Jurkat, Clone E6-1 (cell line): ENCODE measurements at regions not wholly inside any gene's neighbourhood (a gene's known extent, or its start where the extent isn't known, plus 50 kb on each side); places are given as distances from the start of the nearest gene placed in this dataset.

Experiments
- DNase-seq: peaks from one replicate; pipeline ENCODE4 v3.0.0-alpha.2; 2011; ENCODE audit warnings: low read depth, low spot score
- H3K4me3 ChIP-seq: 2 replicates; pipeline ENCODE4 v1.5.1; 2011; ENCODE audit warnings: mild to moderate bottlenecking, low read length, control low read depth, moderate library complexity

- no peak overlapping the region for H3K4me3 ChIP-seq
- DNase-seq = no peak
Measured at GRCh38 chr4:173943547-173943946, 339.9 kb downstream of the FBXO8 start.

GRCh38 chr4:173940146-173940545, 343.3 kb downstream of the FBXO8 start:
- no peak for DNase-seq
- H3K4me3 ChIP-seq = no peak overlapping the region

- DNase-seq = no peak
- no peak overlapping the region for H3K4me3 ChIP-seq
Measured at GRCh38 chr4:173937631-173938270, 345.7 kb downstream of the FBXO8 start.

GRCh38 chr4:173936861-173937260, 346.6 kb downstream of the FBXO8 start:
- no peak overlapping the region for H3K4me3 ChIP-seq
- no peak for DNase-seq

GRCh38 chr4:173935622-173936405, 347.7 kb downstream of the FBXO8 start:
- no peak overlapping the region for H3K4me3 ChIP-seq
- DNase-seq = no peak

- DNase-seq = no peak
- H3K4me3 ChIP-seq = no peak overlapping the region
Measured at GRCh38 chr4:173934933-173935620, 348.4 kb downstream of the FBXO8 start.

GRCh38 chr4:173934201-173934600, 349.3 kb downstream of the FBXO8 start:
- no peak for DNase-seq
- no peak overlapping the region for H3K4me3 ChIP-seq

GRCh38 chr4:173932701-173933100, 350.8 kb downstream of the FBXO8 start:
- no peak overlapping the region for H3K4me3 ChIP-seq
- no peak for DNase-seq

GRCh38 chr4:173930329-173930967, 353.0 kb downstream of the FBXO8 start:
- DNase-seq = no peak
- H3K4me3 ChIP-seq = no peak overlapping the region

GRCh38 chr4:173929921-173930320, 353.5 kb downstream of the FBXO8 start:
- no peak overlapping the region for H3K4me3 ChIP-seq
- no peak for DNase-seq

GRCh38 chr4:173924561-173924960, 358.9 kb downstream of the FBXO8 start:
- no peak overlapping the region for H3K4me3 ChIP-seq
- DNase-seq = peak; percentile 49

- no peak overlapping the region for H3K4me3 ChIP-seq
- no peak for DNase-seq
Measured at GRCh38 chr4:173919861-173920260, 363.6 kb downstream of the FBXO8 start.

GRCh38 chr4:173919196-173919595, 364.3 kb downstream of the FBXO8 start:
- H3K4me3 ChIP-seq = no peak overlapping the region
- no peak for DNase-seq

- H3K4me3 ChIP-seq = no peak overlapping the region
- DNase-seq = no peak
Measured at GRCh38 chr4:173917255-173917960, 366.1 kb downstream of the FBXO8 start.

GRCh38 chr4:173913496-173913895, 370.0 kb downstream of the FBXO8 start:
- no peak overlapping the region for H3K4me3 ChIP-seq
- DNase-seq = no peak

GRCh38 chr4:173912384-173912783, 371.1 kb downstream of the FBXO8 start:
- DNase-seq = no peak

GRCh38 chr4:173910891-173911290, 372.6 kb downstream of the FBXO8 start:
- no peak overlapping the region for H3K4me3 ChIP-seq
- DNase-seq = no peak

More at GRCh38 chr4:173912384-173912783, 371.1 kb downstream of the FBXO8 start:
- no peak overlapping the region for H3K4me3 ChIP-seq

- no peak for DNase-seq
Measured at GRCh38 chr4:173909294-173909693, 374.2 kb downstream of the FBXO8 start.

GRCh38 chr4:173899813-173900212, 369.8 kb upstream of the HAND2 start:
- H3K4me3 ChIP-seq = no peak overlapping the region
- DNase-seq = no peak

More at GRCh38 chr4:173909294-173909693, 374.2 kb downstream of the FBXO8 start:
- H3K4me3 ChIP-seq = no peak overlapping the region
